HepG2 (cell line): ENCODE measurements at regions not wholly inside any gene's neighbourhood (a gene's known extent, or its start where the extent isn't known, plus 50 kb on each side); places are given as distances from the start of the nearest gene placed in this dataset.

ENCODE experiments used
- ATAC-seq: fragments of 200-7000 bp; cut with Tn5 transposase; 3 replicates; pipeline ENCODE4 v1.9.1; 2020; ENCODE audit warnings: mild to moderate bottlenecking, moderate library complexity
- BruUV-seq: library from RNA; stranded (reverse); fragments of 400-500 nt; replicated peaks from 2 replicates; lab custom pipeline; 2021; lab: Mats Ljungman, UMichigan
- CTCF ChIA-PET: fragments of 300-600 bp; formaldehyde crosslinking; extraction: SDS; loops from one replicate; lab custom pipeline; 2021; ENCODE audit warnings: low total read pairs, inconsistent platforms, low intra/inter-chr PET ratio; lab: Yijun Ruan, JAX
- POLR2A ChIA-PET: fragments of 350-600 bp; sonication (Branson Sonifier 250); formaldehyde crosslinking; loops from one replicate; lab custom pipeline; 2020; ENCODE audit warnings: antibody characterized with exemption, inconsistent platforms; lab: Yijun Ruan, JAX
- DNase-seq: peaks from one replicate; pipeline ENCODE4 v3.0.0-alpha.2; 2015; ENCODE audit warnings: low spot score
- FAIRE-seq: peaks from 3 replicates; lab custom pipeline; 2011; peaks lifted over from hg19 to GRCh38; lab: Jason Lieb, UNC
- H2AFZ ChIP-seq: one replicate; pipeline ENCODE4 v1.6.1; 2011; ENCODE audit warnings: low read length, inconsistent platforms
- H3K27ac ChIP-seq: fragments of 300-600 bp; 3 replicates; pipeline ENCODE4 v1.8.0; 2011; ENCODE audit warnings: mixed run types, mild to moderate bottlenecking, mixed read lengths, low read length, inconsistent platforms; ENCODE audit not compliant: insufficient read depth; ENCODE audit errors: extremely low read length
- H3K27me3 ChIP-seq, 2 experiments: fragments of 200-600 bp in 1 of 2; 2 replicates in 1 of 2; 3 replicates in 1 of 2; pipeline versions ENCODE4 v1.6.0 to v1.8.0; 2011; ENCODE audit warnings: low read length in 2 of 2, mild to moderate bottlenecking in 2 of 2, moderate library complexity in 2 of 2, inconsistent platforms in 1 of 2; ENCODE audit not compliant: insufficient read depth in 2 of 2, control insufficient read depth in 1 of 2
- H3K36me3 ChIP-seq, 2 experiments: fragments of 200-600 bp in 1 of 2; replicated peaks in 1 of 2; 2 replicates in 1 of 2; 3 replicates in 1 of 2; pipeline versions ENCODE4 v1.5.1 to v1.8.0; 2011; ENCODE audit warnings: low read length in 2 of 2, inconsistent platforms in 1 of 2; ENCODE audit not compliant: insufficient read depth in 2 of 2, control insufficient read depth in 1 of 2
- H3K4me1 ChIP-seq: 2 replicates; pipeline ENCODE4 v1.5.1; 2012; ENCODE audit warnings: low read length, inconsistent platforms; ENCODE audit not compliant: insufficient read depth
- H3K4me2 ChIP-seq: 2 replicates; pipeline ENCODE4 v1.6.0; 2011; ENCODE audit warnings: low read depth, low read length, inconsistent platforms
- H3K4me3 ChIP-seq, 3 experiments: fragments of 200-600 bp in 1 of 3; sonication (generic), shearing (Covaris generic) in 1 of 3; replicated peaks in 1 of 3; 2 replicates each; pipeline ENCODE4 v1.5.1; 2011 to 2016; ENCODE audit warnings: low read length in 3 of 3, inconsistent platforms in 2 of 3, low read depth in 2 of 3, mild to moderate bottlenecking in 2 of 3, control low read depth in 1 of 3, mixed read lengths in 1 of 3; ENCODE audit not compliant: insufficient read depth in 1 of 3
- H3K79me2 ChIP-seq: one replicate; pipeline ENCODE4 v1.6.1; 2011; ENCODE audit warnings: low read length, inconsistent platforms; ENCODE audit not compliant: insufficient read depth
- H3K9ac ChIP-seq: 2 replicates; pipeline ENCODE4 v1.6.0; 2011; ENCODE audit warnings: mild to moderate bottlenecking, low read depth, low read length, inconsistent platforms; ENCODE audit not compliant: insufficient read depth
- H3K9me3 ChIP-seq: 2 replicates; pipeline ENCODE4 v1.5.1; 2012; ENCODE audit warnings: mild to moderate bottlenecking, low read length
- H4K20me1 ChIP-seq: 2 replicates; pipeline ENCODE4 v1.6.0; 2011; ENCODE audit warnings: inconsistent platforms, mild to moderate bottlenecking, low read length, moderate library complexity; ENCODE audit not compliant: insufficient read depth
- HMGXB3 ChIP-seq: sonication (generic); formaldehyde crosslinking; IDR thresholded peaks from 2 replicates; pipeline ENCODE4 v1.4.0; 2020; ENCODE audit warnings: missing genetic modification reagents, borderline replicate concordance
- SIX4 ChIP-seq: sonication (generic); formaldehyde crosslinking; IDR thresholded peaks from 2 replicates; pipeline ENCODE4 v1.4.0; 2020; ENCODE audit warnings: missing genetic modification reagents
- TIGD3 ChIP-seq: sonication (generic); formaldehyde crosslinking; IDR thresholded peaks from 2 replicates; pipeline ENCODE4 v1.5.1; 2020; ENCODE audit warnings: mild to moderate bottlenecking, missing genetic modification reagents, borderline replicate concordance
- ZZZ3 ChIP-seq: sonication (generic); formaldehyde crosslinking; IDR thresholded peaks from 2 replicates; pipeline ENCODE4 v1.4.0; 2020; ENCODE audit warnings: missing genetic modification reagents, mild to moderate bottlenecking, borderline replicate concordance
- WGBS: methylation state at CpG from one replicate; pipeline ENCODE4 v1.1.6; 2017; ENCODE audit warnings: low lambda C conversion rate; 5-methylcytosine and 5-hydroxymethylcytosine counted together
- in situ Hi-C: cut with HindIII; loops from 2 replicates; pipeline ENCODE4 v1.10.0; 2017; ENCODE audit warnings: low pct_unique_long_range_greater_than_20kb; ENCODE audit not compliant: extremely low pct_ligation_motif_present
- intact Hi-C: fragments of 100-400 bp; cut with micrococcal nuclease; formaldehyde crosslinking; loops from one replicate; pipeline ENCODE4 v1.10.0; 2022; ENCODE audit not compliant: unreplicated experiment

DNA sequence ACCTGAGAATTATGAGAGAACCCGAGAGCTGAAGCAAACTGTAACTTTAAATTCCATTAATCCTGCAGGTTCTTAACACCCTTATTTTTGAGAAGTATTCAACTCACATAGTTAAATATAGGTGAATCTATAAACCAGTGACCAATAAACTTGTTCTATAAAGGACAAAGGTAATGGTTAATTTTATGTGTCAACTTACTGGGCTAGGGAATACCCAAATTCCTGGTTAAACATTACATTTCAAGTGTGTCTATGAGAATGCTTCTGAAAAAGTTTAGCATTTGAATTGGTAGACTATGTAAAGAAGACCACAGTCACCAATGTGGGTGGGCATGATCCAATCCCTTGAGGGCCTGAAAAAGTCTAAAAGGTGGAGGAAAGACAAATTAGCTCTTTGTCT lies 99.1 kb downstream of the KCNJ2 start:
- Histone ChIP-seq H3K27me3 (no peaks in the 10 kb centered on the region), H4K20me1 (no peaks in the 10 kb centered on the region), H3K4me1 (no peaks in the 10 kb centered on the region), H2AFZ (no peak overlapping the region), H3K4me3 (no peak overlapping the region), H3K9ac (no peak overlapping the region), H3K9me3 (peaks cover 87% of the 10 kb centered on the region), H3K36me3 (no peaks in the 10 kb centered on the region), H3K4me2 (no peak overlapping the region), H3K79me2 (no peaks in the 10 kb centered on the region), H3K27ac (no peak overlapping the region)
- BruUV-seq, result no TSS peak
- 5% methylated on average over 1 of the region's 1 CpG for WGBS
- ChIA-PET POLR2A (no interaction called here), CTCF (no interaction called here)
- TF ChIP-seq TIGD3 (CRISPR knock-in tag) (no peak), SIX4 (CRISPR knock-in tag) (no peak), HMGXB3 (CRISPR knock-in tag) (no peak), ZZZ3 (CRISPR knock-in tag) (no peak)
- FAIRE-seq, result no peak
- in situ Hi-C loops, result no loop called here
- intact Hi-C loops, result no loop called here
- no peak for ATAC-seq
- no peak for DNase-seq
